Hepatocyte (in vitro differentiated cells): ENCODE measurements at regions not wholly inside any gene's neighbourhood (a gene's known extent, or its start where the extent isn't known, plus 50 kb on each side); places are given as distances from the start of the nearest gene placed in this dataset.

Experiments used
- DNase-seq: peaks from one replicate; pipeline ENCODE4 v3.0.0-alpha.2; 2016; ENCODE audit warnings: low spot score
- H2AFZ ChIP-seq: fragments of 200-600 bp; sonication (generic); 2 replicates; pipeline ENCODE4 v1.6.0; 2016; ENCODE audit warnings: antibody characterized with exemption, mild to moderate bottlenecking
- H3K27ac ChIP-seq: fragments of 200-600 bp; sonication (generic); 2 replicates; pipeline ENCODE4 v1.5.1; 2016; ENCODE audit warnings: mild to moderate bottlenecking
- H3K27me3 ChIP-seq: fragments of 200-600 bp; sonication (generic); 2 replicates; pipeline ENCODE4 v1.6.1; 2016
- H3K36me3 ChIP-seq: fragments of 200-600 bp; sonication (generic); replicated peaks from 2 replicates; pipeline ENCODE4 v1.5.1; 2016; ENCODE audit warnings: low read depth; ENCODE audit not compliant: insufficient read depth
- H3K4me1 ChIP-seq: fragments of 200-600 bp; sonication (generic); 2 replicates; pipeline ENCODE4 v1.5.1; 2016; ENCODE audit warnings: mild to moderate bottlenecking, moderate library complexity; ENCODE audit not compliant: insufficient read depth
- H3K4me2 ChIP-seq: fragments of 200-600 bp; sonication (generic); 2 replicates; pipeline ENCODE4 v1.6.0; 2016
- H3K4me3 ChIP-seq: fragments of 200-600 bp; sonication (generic); 2 replicates; pipeline ENCODE4 v1.5.1; 2016; ENCODE audit warnings: mild to moderate bottlenecking
- H3K79me2 ChIP-seq: fragments of 200-600 bp; sonication (generic); 2 replicates; pipeline ENCODE4 v1.6.0; 2017; ENCODE audit warnings: mild to moderate bottlenecking
- H3K9me2 ChIP-seq: fragments of 200-600 bp; sonication (generic); replicated peaks from 2 replicates; pipeline ENCODE4 v1.6.0; 2017; ENCODE audit warnings: mild to moderate bottlenecking; ENCODE audit not compliant: insufficient read depth
- H3K9me3 ChIP-seq: fragments of 200-600 bp; sonication (generic); 2 replicates; pipeline ENCODE4 v1.5.1; 2016; ENCODE audit warnings: low read depth, mild to moderate bottlenecking
- H4K20me1 ChIP-seq: fragments of 200-600 bp; sonication (generic); 2 replicates; pipeline ENCODE4 v1.6.0; 2016; ENCODE audit warnings: mild to moderate bottlenecking; ENCODE audit not compliant: insufficient read depth, poor library complexity, severe bottlenecking
- EZH2 ChIP-seq: fragments of 200-600 bp; sonication (generic); IDR thresholded peaks from 2 replicates; pipeline ENCODE4 v1.6.1; 2016; ENCODE audit warnings: antibody characterized with exemption, mild to moderate bottlenecking, borderline replicate concordance
- EZH2phosphoT487 ChIP-seq: fragments of 200-600 bp; sonication (generic); IDR thresholded peaks from one replicate; pipeline ENCODE4 v1.6.1; 2018; ENCODE audit warnings: antibody characterized with exemption, mild to moderate bottlenecking, low read depth, moderate library complexity; ENCODE audit not compliant: unreplicated experiment, severe bottlenecking
- WGBS: methylation state at CpG from one replicate; pipeline ENCODE4 v1.1.6; 2016; ENCODE audit warnings: low lambda C conversion rate; ENCODE audit errors: missing lambda C conversion rate; 5-methylcytosine and 5-hydroxymethylcytosine counted together
- TF ChIP-seq, protein P1 (sequence below): fragments of 200-600 bp; sonication (generic); IDR thresholded peaks from 2 replicates; pipeline ENCODE4 v1.5.1; 2016; ENCODE audit warnings: antibody characterized with exemption, mild to moderate bottlenecking; ENCODE audit not compliant: poor library complexity

DNA sequence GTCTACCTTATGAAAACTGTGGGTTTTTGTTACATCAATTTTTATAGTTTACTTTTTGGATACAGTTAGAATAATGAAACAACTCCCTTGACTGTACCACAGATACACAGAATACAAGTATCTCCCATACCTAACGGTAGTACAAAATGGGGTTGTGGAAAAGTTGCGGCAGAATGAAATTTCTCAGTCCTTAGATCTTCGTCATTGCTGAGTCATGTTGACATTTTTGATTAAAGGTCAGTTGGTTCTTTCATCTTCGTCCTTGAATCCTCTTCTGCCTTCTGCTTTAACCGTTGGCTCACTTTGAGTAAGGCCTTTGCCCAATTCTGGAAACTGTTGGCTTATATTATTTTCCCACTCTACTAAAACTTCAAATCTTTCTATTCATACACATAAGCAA lies 75.6 kb downstream of the TRIML1 start:
- Histone ChIP-seq H3K9me3 (no peaks in the 10 kb centered on the region), H4K20me1 (no peaks in the 10 kb centered on the region), H3K36me3 (no peaks in the 10 kb centered on the region), H3K27ac (no peak overlapping the region), H3K4me2 (no peak overlapping the region), H3K27me3 (no peaks in the 10 kb centered on the region), H3K79me2 (no peaks in the 10 kb centered on the region), H3K4me3 (no peak overlapping the region), H3K4me1 (no peaks in the 10 kb centered on the region), H3K9me2 (no peaks in the 10 kb centered on the region), H2AFZ (no peak overlapping the region)
- no peak for DNase-seq
- WGBS, result 81% methylated on average over 5 of the region's 5 CpGs
- TF ChIP-seq EZH2 (no peak), EZH2phosphoT487 (no peak)
- TF ChIP-seq, protein P1, sequence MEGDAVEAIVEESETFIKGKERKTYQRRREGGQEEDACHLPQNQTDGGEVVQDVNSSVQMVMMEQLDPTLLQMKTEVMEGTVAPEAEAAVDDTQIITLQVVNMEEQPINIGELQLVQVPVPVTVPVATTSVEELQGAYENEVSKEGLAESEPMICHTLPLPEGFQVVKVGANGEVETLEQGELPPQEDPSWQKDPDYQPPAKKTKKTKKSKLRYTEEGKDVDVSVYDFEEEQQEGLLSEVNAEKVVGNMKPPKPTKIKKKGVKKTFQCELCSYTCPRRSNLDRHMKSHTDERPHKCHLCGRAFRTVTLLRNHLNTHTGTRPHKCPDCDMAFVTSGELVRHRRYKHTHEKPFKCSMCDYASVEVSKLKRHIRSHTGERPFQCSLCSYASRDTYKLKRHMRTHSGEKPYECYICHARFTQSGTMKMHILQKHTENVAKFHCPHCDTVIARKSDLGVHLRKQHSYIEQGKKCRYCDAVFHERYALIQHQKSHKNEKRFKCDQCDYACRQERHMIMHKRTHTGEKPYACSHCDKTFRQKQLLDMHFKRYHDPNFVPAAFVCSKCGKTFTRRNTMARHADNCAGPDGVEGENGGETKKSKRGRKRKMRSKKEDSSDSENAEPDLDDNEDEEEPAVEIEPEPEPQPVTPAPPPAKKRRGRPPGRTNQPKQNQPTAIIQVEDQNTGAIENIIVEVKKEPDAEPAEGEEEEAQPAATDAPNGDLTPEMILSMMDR, result no peak

DNA sequence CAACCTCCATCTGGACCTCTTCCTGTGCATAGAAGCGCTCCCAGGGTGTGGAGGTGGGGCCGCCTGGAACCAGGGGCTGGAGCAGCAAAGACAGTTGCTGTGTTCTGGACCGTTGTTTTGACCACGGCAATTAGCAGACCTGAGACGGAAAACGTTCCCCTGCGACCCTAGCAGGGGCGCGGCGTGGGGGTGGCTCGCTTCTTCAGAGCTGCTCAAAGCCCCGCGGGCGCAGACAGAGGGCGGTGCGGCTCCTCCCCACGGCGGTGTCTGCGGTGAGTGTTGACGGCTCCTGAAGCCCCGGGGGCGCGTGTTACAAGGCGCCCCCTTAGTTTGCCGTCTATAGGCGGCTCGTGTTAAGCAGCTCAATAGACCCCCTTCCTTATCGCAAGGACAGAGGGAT lies 79.2 kb downstream of the TRIML1 start:
- H3K4me2 ChIP-seq, result peak overlapping the region; percentile 65
- H4K20me1 ChIP-seq, result no peaks in the 10 kb centered on the region
- WGBS, result 58% methylated on average over 27 of the region's 28 CpGs
- H2AFZ ChIP-seq, result peak overlapping the region; percentile 41
- no peaks in the 10 kb centered on the region for H3K36me3 ChIP-seq
- no peaks in the 10 kb centered on the region for H3K9me2 ChIP-seq
- no peak overlapping the region for H3K4me3 ChIP-seq
- no peaks in the 10 kb centered on the region for H3K4me1 ChIP-seq
- no peak for DNase-seq
- no peaks in the 10 kb centered on the region for H3K9me3 ChIP-seq
- H3K79me2 ChIP-seq, result no peaks in the 10 kb centered on the region
- H3K27me3 ChIP-seq, result no peaks in the 10 kb centered on the region
- H3K27ac ChIP-seq, result no peak overlapping the region
- no peak for TF ChIP-seq EZH2phosphoT487
- TF ChIP-seq, protein P1, result no peak
- no peak for TF ChIP-seq EZH2

DNA sequence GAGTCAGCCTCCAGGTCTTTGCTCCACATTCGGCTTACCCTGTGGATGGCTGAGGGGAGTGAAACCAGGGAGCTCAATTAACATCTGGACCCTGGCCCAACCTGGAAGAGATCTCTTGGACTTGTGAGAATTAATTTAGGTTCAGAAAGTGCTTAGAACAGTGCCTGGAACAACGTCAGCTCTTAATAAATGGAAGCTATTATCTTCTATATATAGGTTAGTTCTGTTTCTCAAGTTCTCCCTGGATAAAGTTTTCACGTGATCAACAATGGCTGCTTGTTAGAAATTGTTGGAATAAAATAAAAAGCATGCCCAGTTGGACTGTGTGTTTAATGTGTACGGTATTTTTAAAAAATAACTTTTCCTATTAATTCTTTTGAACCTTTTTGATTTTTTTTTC lies 80.8 kb downstream of the TRIML1 start:
- Histone ChIP-seq H3K27me3 (no peaks in the 10 kb centered on the region), H3K79me2 (no peaks in the 10 kb centered on the region), H3K4me3 (no peak overlapping the region), H3K27ac (no peak overlapping the region), H2AFZ (no peak overlapping the region), H3K9me3 (no peaks in the 10 kb centered on the region), H3K36me3 (no peaks in the 10 kb centered on the region), H3K4me2 (no peak overlapping the region), H3K4me1 (no peaks in the 10 kb centered on the region), H3K9me2 (no peaks in the 10 kb centered on the region), H4K20me1 (no peaks in the 10 kb centered on the region)
- DNase-seq, result no peak
- TF ChIP-seq EZH2 (no peak), EZH2phosphoT487 (no peak)
- TF ChIP-seq, protein P1, result no peak
- 92% methylated on average over 4 of the region's 4 CpGs for WGBS

DNA sequence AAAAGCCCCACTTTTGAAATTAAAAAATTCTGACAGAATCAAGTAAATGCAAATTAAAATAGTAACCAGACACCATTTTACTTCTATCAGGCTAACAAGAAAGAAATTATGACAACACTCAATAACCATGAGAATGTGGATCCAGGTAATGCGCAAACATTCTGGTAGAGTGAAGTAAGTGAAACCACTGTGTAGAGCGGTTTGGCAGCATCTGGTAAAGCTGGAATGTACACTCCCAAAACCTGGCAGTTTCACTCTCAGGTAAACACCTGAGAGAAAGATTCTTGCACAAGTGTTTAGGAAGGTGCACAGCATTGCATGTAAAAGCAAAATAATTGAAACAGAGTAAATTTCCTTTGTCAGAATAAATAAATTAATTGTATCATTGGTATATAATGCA lies 81.8 kb downstream of the TRIML1 start:
- WGBS, result 95% methylated on average over 2 of the region's 2 CpGs

More for the DNA sequence above, 81.8 kb downstream of the TRIML1 start:
- Histone ChIP-seq H4K20me1 (no peaks in the 10 kb centered on the region), H3K4me2 (no peak overlapping the region), H3K4me3 (no peak overlapping the region), H3K27me3 (no peaks in the 10 kb centered on the region), H3K27ac (no peak overlapping the region), H3K9me2 (no peaks in the 10 kb centered on the region), H3K4me1 (no peaks in the 10 kb centered on the region), H2AFZ (no peak overlapping the region), H3K9me3 (no peaks in the 10 kb centered on the region), H3K79me2 (no peaks in the 10 kb centered on the region), H3K36me3 (no peaks in the 10 kb centered on the region)
- no peak for DNase-seq
- TF ChIP-seq EZH2phosphoT487 (no peak), EZH2 (no peak)
- TF ChIP-seq, protein P1, result no peak
